GM23338 (cell line): ENCODE measurements at regions not wholly inside any gene's neighbourhood (a gene's known extent, or its start where the extent isn't known, plus 50 kb on each side); places are given as distances from the start of the nearest gene placed in this dataset.

ENCODE experiments used
- CREB1 ChIP-seq: fragments of 250-450 bp; sonication (Bioruptor Pico); IDR thresholded peaks from 2 replicates; pipeline ENCODE4 v1.5.0; 2020; ENCODE audit warnings: low read depth, mild to moderate bottlenecking, moderate library complexity
- CTCF ChIP-seq, 2 experiments: fragments of 200-600 bp in 1 of 2; sonication (generic) in 1 of 2; conservative IDR thresholded peaks; 2 replicates each; pipeline versions ENCODE4 v1.5.1 to v1.6.1; 2016 to 2017; ENCODE audit warnings: antibody characterized with exemption in 2 of 2, low read depth in 2 of 2, mild to moderate bottlenecking in 2 of 2, moderate library complexity in 1 of 2
- EZH2 ChIP-seq: fragments of 200-600 bp; sonication (generic); IDR thresholded peaks from one replicate; pipeline ENCODE4 v1.8.0; 2017; ENCODE audit warnings: antibody characterized with exemption, mild to moderate bottlenecking, low read depth; ENCODE audit not compliant: unreplicated experiment
- EZH2phosphoT487 ChIP-seq: fragments of 200-600 bp; sonication (generic); IDR thresholded peaks from one replicate; pipeline ENCODE4 v1.8.1; 2018; ENCODE audit warnings: antibody characterized with exemption; ENCODE audit not compliant: unreplicated experiment
- POLR2AphosphoS5 ChIP-seq: IDR thresholded peaks from 2 replicates; pipeline ENCODE4 v1.6.1; 2016; ENCODE audit warnings: antibody characterized with exemption, low read depth
- REST ChIP-seq: IDR thresholded peaks from one replicate; pipeline ENCODE4 v1.6.1; 2018; ENCODE audit warnings: antibody characterized with exemption; ENCODE audit not compliant: unreplicated experiment
- STAT1 ChIP-seq: IDR thresholded peaks from one replicate; pipeline ENCODE4 v1.6.1; 2016; ENCODE audit warnings: antibody characterized with exemption; ENCODE audit not compliant: unreplicated experiment
- ZNF331 ChIP-seq: fragments of 250-450 bp; sonication (Bioruptor Pico); IDR thresholded peaks from 2 replicates; pipeline ENCODE4 v1.5.0; 2020; ENCODE audit warnings: low read depth, mild to moderate bottlenecking, moderate library complexity

- TF ChIP-seq CTCF (conservative IDR thresholded peaks at IDR 0.05; ENCODE audit: low read depth in 2 of 2), result no peak
- no peak for TF ChIP-seq POLR2AphosphoS5
- TF ChIP-seq EZH2phosphoT487, result no peak
- TF ChIP-seq EZH2, result no peak
- no peak for TF ChIP-seq ZNF331
- no peak for TF ChIP-seq STAT1
- no peak for TF ChIP-seq REST
- no peak for TF ChIP-seq CREB1 (CRISPR knock-in tag)
Observed at GRCh38 chr22:22948651-22949571, 61.3 kb downstream of the IGLL5 start.
